GM21423 (cell line): ENCODE measurements at regions not wholly inside any gene's neighbourhood (a gene's known extent, or its start where the extent isn't known, plus 50 kb on each side); places are given as distances from the start of the nearest gene placed in this dataset.
A peak's percentile ranks its signal among the peaks of the same experiment; 100 is the strongest.
"Not testable (repeated sequence)": the region's sequence is repeated elsewhere in the genome, so short reads cannot be mapped to it uniquely, and the experiment has no call there.

Source experiments
- ATAC-seq: cut with Tn5 transposase; IDR thresholded peaks from one replicate; pipeline ENCODE4 v1.9.1; 2021; ENCODE audit warnings: mild to moderate bottlenecking, moderate library complexity; ENCODE audit not compliant: unreplicated experiment

GRCh38 chr17:56690441-56691291 lies 97.2 kb downstream of the NOG start:
- ATAC-seq = no peak

- no peak for ATAC-seq
These were observed 101.3 kb downstream of the NOG start for GRCh38 chr17:56694825-56695224.

- no peak for ATAC-seq
These were observed 103.7 kb downstream of the NOG start for GRCh38 chr17:56697190-56697589.

GRCh38 chr17:56699186-56699894 lies 105.8 kb downstream of the NOG start:
- no peak for ATAC-seq

- ATAC-seq = no peak
These were observed 107.5 kb downstream of the NOG start for GRCh38 chr17:56700919-56701420.

GRCh38 chr17:56707312-56708219 lies 114.1 kb downstream of the NOG start:
- ATAC-seq = no peak

GRCh38 chr17:56708220-56708558 lies 114.7 kb downstream of the NOG start:
- ATAC-seq = no peak

GRCh38 chr17:56708670-56709410 lies 115.3 kb downstream of the NOG start:
- no peak for ATAC-seq

- ATAC-seq = no peak
These were observed 117.5 kb downstream of the NOG start for GRCh38 chr17:56710986-56711385.

- peak; percentile 95 for ATAC-seq
These were observed 117.9 kb downstream of the C17orf67 start for GRCh38 chr17:56715613-56716357.

GRCh38 chr17:56717471-56717870 lies 116.2 kb downstream of the C17orf67 start:
- ATAC-seq = no peak

- ATAC-seq = no peak
These were observed 115.2 kb downstream of the C17orf67 start for GRCh38 chr17:56718515-56718914.

GRCh38 chr17:56723421-56723820 lies 110.3 kb downstream of the C17orf67 start:
- ATAC-seq = no peak

GRCh38 chr17:56724664-56725063 lies 109.1 kb downstream of the C17orf67 start:
- no peak for ATAC-seq

GRCh38 chr17:56725144-56725543 lies 108.6 kb downstream of the C17orf67 start:
- no peak for ATAC-seq

GRCh38 chr17:56727876-56728617 lies 105.7 kb downstream of the C17orf67 start:
- ATAC-seq = no peak

- not testable (repeated sequence) for ATAC-seq
These were observed 102.6 kb downstream of the C17orf67 start for GRCh38 chr17:56731096-56731495.

GRCh38 chr17:56733833-56734232 lies 99.9 kb downstream of the C17orf67 start:
- ATAC-seq = no peak

- ATAC-seq = no peak
These were observed 97.9 kb downstream of the C17orf67 start for GRCh38 chr17:56735842-56736241.
